ENCODE measurements at regions not wholly inside any gene's neighbourhood (a gene's known extent, or its start where the extent isn't known, plus 50 kb on each side); places are given as distances from the start of the nearest gene placed in this dataset.

- no peak for DNase-seq
Measured at GRCh38 chr6:119470893-119471542, 121.5 kb upstream of the MAN1A1 start.

- DNase-seq = peak; percentile 21 to 25
Measured at GRCh38 chr6:119467488-119468081, 118.0 kb upstream of the MAN1A1 start.

DNA sequence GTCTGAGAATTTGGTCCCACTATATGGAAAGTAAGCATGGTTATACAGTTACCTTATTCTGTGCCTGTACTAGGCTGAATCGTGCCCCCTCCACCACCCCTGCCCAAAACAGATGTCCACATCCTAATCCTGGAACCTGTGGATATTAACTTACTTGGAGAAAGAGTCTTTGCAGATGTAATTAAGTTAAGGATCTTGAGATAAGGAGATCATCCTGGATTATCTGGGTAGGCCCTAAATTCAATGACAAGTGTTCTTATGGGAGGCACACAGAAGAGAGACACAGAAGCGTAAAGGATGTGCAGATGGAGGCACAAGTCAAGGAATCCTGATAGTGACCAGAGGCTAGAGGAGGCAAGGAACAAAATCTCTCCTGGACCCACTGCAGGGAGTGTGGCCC is 116.7 kb upstream of the MAN1A1 start:
- DNase-seq = no peak

DNA sequence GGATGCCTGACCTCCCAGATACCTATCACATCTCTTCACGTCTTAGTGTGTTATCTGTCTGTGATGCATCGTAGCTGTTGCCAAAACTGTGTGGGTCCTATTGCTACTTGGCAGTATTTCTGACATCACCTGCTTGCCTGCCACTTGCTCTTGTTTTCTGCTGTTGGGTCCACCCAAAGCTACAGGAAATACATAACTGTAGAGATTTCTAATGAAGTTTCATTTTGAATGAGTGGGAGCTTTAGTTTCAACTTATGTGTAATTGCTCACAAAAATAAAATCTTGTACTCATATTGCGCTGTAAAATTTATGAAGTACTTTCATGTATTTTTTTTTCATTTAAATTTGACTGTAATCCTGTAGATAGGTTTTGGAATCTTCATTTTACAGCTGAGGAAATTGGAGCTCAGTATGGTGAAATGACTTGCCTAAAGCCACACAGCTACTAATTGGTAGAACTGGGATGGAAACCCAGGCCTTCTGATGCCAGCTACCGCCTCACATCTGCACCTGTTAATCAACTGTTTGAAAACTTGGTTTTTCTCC is 113.6 kb upstream of the MAN1A1 start:
- DNase-seq = no peak

DNA sequence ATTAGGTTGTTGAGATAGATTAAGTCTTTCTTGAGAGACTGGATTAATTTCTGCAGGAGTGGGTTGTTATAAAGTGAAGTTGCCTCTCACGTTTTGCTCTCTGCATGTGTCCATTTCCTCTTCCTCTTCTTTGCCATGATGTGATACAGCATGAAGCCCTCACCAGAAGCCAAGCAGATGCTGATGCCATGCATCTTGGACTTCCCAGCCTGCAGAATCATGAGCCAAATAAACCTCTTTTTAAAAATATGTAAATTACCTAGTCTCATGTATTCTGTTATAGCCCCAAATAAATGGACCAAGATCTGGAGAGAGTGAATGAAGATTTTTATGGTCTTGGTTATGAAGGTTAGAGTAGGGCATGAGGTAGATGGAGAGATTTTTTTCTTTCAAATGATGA is 111.6 kb upstream of the MAN1A1 start:
- no peak for DNase-seq

- DNase-seq = no peak
Measured at GRCh38 chr6:119459207-119459974, 109.8 kb upstream of the MAN1A1 start.

DNA sequence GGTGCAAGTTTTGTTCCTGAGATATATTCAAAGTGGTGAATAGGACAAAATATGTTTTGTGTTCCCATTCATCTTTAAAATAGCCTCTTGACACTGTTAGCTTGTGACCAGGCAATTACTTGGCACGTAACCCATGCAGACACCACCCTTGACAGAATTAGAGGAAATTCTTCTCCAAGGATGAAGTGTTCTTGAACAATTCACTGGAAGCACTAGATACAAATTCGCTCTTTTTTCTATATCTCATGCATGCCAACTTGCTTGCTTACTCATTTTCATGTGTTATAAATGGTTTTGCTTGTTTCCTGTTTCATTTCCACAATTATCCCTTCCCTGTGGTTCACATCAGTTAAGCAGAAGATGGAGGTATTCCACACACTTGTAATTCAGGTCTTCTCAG is 105.2 kb upstream of the MAN1A1 start:
- no peak for DNase-seq

- DNase-seq = no peak
Measured at GRCh38 chr6:119453242-119454200, 104.0 kb upstream of the MAN1A1 start.

GRCh38 chr6:119449331-119450156 is 100.0 kb upstream of the MAN1A1 start:
- peak; percentile 60 to 73 for DNase-seq

DNA sequence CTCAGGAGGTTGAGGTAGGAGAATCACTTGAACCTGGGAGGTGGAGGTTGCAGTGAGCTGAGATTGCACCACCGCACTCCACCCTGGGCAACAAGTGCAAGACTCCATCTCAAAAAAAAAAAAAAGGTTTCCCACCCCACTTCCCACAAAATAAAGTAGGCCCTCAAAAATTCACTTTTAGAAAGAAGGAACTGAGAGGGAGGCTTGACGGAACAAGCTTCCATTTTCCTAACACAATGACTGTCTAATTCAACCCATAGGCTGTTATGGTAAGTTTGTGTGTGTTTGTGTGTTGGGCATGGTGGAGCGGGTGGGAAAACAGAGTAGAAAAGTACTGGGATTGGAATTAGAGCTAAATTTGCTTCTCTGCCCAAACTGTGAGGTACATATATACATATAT is 98.4 kb upstream of the MAN1A1 start:
- no peak for DNase-seq

DNA sequence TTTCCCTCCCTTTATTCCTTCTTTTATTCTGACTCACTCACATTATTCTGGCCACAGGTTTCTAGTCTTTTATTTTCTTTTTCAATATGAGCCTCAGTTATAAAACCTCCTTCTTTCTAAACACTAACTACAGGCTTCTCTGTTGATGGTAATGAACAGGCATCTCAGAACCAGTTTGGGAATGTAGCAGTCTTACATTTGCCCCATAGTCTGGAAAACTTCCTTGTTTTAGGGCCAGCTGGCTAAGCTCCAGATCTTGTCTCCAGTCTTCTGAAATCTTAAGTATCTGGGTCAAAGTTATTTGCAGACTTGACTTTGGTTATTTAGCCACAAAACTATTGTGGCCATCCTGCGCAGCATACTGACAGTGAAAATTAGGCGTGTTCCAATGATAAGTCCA is 97.0 kb upstream of the MAN1A1 start:
- no peak for DNase-seq

GRCh38 chr6:119446115-119446554 is 96.6 kb upstream of the MAN1A1 start:
- DNase-seq = peak in 1 of 2 experiments; percentile 18

DNA sequence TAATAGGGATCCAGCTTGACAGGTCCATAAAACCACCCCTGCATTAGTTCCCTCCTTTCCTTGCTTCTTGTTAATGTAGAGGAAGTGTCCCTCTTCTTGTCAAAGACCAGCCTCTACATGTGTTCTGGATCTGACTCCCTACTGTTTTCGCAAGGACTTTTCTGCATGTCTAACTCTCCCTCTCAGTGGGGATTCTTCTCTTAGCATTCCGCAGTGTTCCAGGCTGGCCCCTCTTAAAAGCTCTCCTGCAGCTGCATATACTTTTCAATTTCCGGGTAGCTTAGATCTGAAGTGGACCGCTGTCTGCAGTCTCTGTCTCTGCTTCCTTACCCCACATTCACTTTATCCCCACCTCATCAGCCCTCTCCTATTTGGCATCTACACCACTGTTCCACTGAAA is 96.1 kb upstream of the MAN1A1 start:
- DNase-seq = no peak

GRCh38 chr6:119444642-119445557 is 95.3 kb upstream of the MAN1A1 start:
- no peak for DNase-seq

GRCh38 chr6:119443993-119444641 is 94.6 kb upstream of the MAN1A1 start:
- DNase-seq = no peak

DNA sequence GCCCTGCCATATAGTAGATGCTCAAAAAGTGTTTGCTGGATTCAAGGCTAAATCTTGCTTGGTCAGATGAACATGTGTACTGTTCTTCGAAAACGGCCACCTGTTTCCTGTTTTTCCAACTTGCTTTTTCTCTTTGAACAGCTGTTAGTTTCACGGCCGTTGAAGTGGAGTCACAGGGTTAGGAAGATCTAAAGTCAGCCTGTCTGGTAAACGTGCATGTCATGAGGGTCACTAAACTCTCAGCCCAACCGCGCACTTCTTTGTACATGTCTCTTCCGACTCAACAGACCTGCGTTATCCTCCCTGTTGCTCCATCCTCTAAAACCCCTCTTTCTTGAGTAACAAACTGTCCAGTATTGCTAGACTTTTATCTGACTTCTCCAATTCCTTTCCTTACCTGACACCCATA is 93.2 kb upstream of the MAN1A1 start:
- DNase-seq = no peak

- DNase-seq = no peak
Measured at GRCh38 chr6:119440953-119441352, 91.4 kb upstream of the MAN1A1 start.

- DNase-seq = no peak
Measured at GRCh38 chr6:119436583-119436982, 87.0 kb upstream of the MAN1A1 start.

DNA sequence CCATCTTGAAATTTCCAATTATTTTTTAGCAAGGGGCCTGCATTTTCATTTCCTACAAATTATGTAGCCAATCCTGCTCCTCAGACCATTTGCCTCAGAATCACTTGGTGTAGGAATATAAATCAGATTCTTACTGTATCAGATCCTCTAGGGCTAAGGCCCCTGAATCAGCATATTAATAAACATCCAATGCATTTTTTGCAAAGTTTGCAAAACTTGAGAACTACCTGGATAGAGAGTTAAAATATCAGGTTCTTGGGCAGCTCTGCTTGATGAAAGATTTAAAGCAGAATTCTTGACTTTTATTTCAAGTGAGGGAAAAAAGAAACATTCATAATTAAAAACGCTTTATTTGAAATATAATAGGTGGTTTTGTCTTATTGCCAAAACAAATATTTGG is 82.2 kb upstream of the MAN1A1 start:
- no peak for DNase-seq

DNA sequence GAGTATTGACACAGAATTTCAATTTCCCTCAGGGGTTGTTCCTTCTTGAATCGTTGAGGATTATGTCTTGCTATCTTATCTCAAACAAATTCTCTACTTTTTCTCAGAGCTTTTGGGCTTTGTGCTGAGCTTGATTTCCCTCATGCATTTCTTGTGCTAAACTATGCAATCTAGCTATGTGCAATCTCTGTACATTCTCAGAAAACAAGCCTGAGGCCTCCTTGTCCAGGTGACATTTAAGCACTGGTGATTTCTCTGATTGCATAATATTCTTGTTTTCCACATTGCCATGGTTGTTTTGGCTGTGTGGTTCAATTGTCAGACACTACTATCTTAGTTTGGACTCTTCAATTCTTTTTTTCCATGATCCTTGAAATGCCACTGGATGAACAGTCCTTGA is 81.2 kb upstream of the MAN1A1 start:
- no peak for DNase-seq
